ENCODE measurements at regions not wholly inside any gene's neighbourhood (a gene's known extent, or its start where the extent isn't known, plus 50 kb on each side); places are given as distances from the start of the nearest gene placed in this dataset.

DNA sequence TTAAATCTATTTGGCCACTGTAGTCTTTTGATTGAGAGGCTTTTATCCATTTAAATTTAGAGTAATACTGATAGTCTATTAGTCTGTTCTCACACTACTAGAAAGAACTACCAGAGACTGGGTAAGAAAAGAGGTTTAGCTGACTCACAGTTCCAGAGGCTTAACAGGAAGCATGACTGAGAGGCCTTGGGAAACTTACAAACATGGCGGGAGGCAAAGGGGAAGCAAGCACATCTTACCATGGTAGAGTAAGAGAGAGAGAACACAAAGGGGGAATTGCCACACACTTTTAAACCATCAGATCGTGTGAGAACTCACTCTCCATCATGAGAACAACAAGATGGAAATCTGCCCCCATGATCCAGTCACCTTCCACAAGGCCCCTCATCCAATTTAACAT is 410.9 kb downstream of the PDGFC start:
- no peak for ATAC-seq
- no peak overlapping the region for H3K9ac ChIP-seq (ENCODE audit: low read length)
- no peak overlapping the region for H2AFZ ChIP-seq (ENCODE audit: low read depth, low read length, poor library complexity, severe bottlenecking)
- TF ChIP-seq POLR2AphosphoS5 (IDR thresholded peaks at IDR 0.05; ENCODE audit: low read depth, low read length) (no peak), ZFX (IDR thresholded peaks at IDR 0.05) (no peak), CTCF (IDR thresholded peaks at IDR 0.05 in 2 of 3, conservative IDR thresholded peaks at IDR 0.05 in 1 of 3; ENCODE audit: borderline replicate concordance in 1 of 3, insufficient read depth in 1 of 3, low read depth in 2 of 3, low read length in 2 of 3) (no peak), TCF7L2 (IDR thresholded peaks at IDR 0.05; ENCODE audit: borderline replicate concordance, extremely low read depth, insufficient read depth, insufficient read length) (no peak), RAD21 (IDR thresholded peaks at IDR 0.05; ENCODE audit: low read depth) (no peak), SRF (IDR thresholded peaks at IDR 0.05; ENCODE audit: low read depth) (no peak), REST (IDR thresholded peaks at IDR 0.05; ENCODE audit: low read depth) (no peak), ZNF274 (IDR thresholded peaks at IDR 0.05; ENCODE audit: low read depth, low read length) (no peak), CBX3 (IDR thresholded peaks at IDR 0.05; ENCODE audit: low read depth) (no peak), FOSL1 (IDR thresholded peaks at IDR 0.05; ENCODE audit: low read depth) (no peak), EZH2phosphoT487 (IDR thresholded peaks at IDR 0.05; ENCODE audit: borderline replicate concordance) (no peak), EGR1 (IDR thresholded peaks at IDR 0.05; ENCODE audit: low read depth) (no peak), SIN3A (IDR thresholded peaks at IDR 0.05; ENCODE audit: low read depth) (no peak), JUND (IDR thresholded peaks at IDR 0.05) (no peak), MAX (IDR thresholded peaks at IDR 0.05) (no peak), SP1 (IDR thresholded peaks at IDR 0.05; ENCODE audit: low read depth) (no peak)
- TF ChIP-seq, protein P1, sequence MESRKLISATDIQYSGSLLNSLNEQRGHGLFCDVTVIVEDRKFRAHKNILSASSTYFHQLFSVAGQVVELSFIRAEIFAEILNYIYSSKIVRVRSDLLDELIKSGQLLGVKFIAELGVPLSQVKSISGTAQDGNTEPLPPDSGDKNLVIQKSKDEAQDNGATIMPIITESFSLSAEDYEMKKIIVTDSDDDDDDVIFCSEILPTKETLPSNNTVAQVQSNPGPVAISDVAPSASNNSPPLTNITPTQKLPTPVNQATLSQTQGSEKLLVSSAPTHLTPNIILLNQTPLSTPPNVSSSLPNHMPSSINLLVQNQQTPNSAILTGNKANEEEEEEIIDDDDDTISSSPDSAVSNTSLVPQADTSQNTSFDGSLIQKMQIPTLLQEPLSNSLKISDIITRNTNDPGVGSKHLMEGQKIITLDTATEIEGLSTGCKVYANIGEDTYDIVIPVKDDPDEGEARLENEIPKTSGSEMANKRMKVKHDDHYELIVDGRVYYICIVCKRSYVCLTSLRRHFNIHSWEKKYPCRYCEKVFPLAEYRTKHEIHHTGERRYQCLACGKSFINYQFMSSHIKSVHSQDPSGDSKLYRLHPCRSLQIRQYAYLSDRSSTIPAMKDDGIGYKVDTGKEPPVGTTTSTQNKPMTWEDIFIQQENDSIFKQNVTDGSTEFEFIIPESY (IDR thresholded peaks at IDR 0.05; ENCODE audit: extremely low read depth, insufficient replicate concordance, low read length), result no peak
- TF ChIP-seq, protein P2, sequence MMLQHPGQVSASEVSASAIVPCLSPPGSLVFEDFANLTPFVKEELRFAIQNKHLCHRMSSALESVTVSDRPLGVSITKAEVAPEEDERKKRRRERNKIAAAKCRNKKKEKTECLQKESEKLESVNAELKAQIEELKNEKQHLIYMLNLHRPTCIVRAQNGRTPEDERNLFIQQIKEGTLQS (IDR thresholded peaks at IDR 0.05), result no peak
- no peak overlapping the region for H3K4me3 ChIP-seq (replicated peaks in 1 of 2; ENCODE audit: low read depth in 1 of 2, low read length in 2 of 2)
- no peaks in the 10 kb centered on the region for H3K4me1 ChIP-seq (ENCODE audit: control insufficient read depth in 1 of 2, insufficient read depth in 2 of 2, low read length in 2 of 2)
- RAD21 ChIA-PET (ENCODE audit: low non-redundant PET in 1 of 2, low total read pairs in 2 of 2, uncharacterized antibody in 2 of 2, unreplicated experiment in 2 of 2), result no interaction called here
- intact Hi-C loops (cut with micrococcal nuclease), result no loop called here
- no peak overlapping the region for H3K4me2 ChIP-seq (ENCODE audit: low read length)
- no peaks in the 10 kb centered on the region for H3K79me2 ChIP-seq (ENCODE audit: insufficient read depth, low read length)
- CTCF ChIA-PET, result no interaction called here
- no peak overlapping the region for H3K27ac ChIP-seq (ENCODE audit: low read depth, low read length)
- no TSS peak for BruUV-seq (replicated peaks)
- H3K27me3 ChIP-seq (ENCODE audit: insufficient read depth, low read length), result no peaks in the 10 kb centered on the region
- H3K9me3 ChIP-seq (ENCODE audit: control insufficient read depth in 1 of 2, insufficient read depth in 1 of 2, low read depth in 1 of 2, low read length in 2 of 2), result no peaks in the 10 kb centered on the region
- no peaks in the 10 kb centered on the region for H3K9me2 ChIP-seq (ENCODE audit: insufficient read depth)
- POLR2A ChIA-PET, result no interaction called here
- no peaks in the 10 kb centered on the region for H3K36me3 ChIP-seq (ENCODE audit: control insufficient read depth in 1 of 2, insufficient read depth in 2 of 2, low read length in 2 of 2)
- no peak for DNase-seq (ENCODE audit: low read depth, low spot score)
- H4K20me1 ChIP-seq (ENCODE audit: insufficient read depth), result no peaks in the 10 kb centered on the region

All from HCT116 (cell line).